ENCODE measurements at regions not wholly inside any gene's neighbourhood (a gene's known extent, or its start where the extent isn't known, plus 50 kb on each side); places are given as distances from the start of the nearest gene placed in this dataset.

DNA sequence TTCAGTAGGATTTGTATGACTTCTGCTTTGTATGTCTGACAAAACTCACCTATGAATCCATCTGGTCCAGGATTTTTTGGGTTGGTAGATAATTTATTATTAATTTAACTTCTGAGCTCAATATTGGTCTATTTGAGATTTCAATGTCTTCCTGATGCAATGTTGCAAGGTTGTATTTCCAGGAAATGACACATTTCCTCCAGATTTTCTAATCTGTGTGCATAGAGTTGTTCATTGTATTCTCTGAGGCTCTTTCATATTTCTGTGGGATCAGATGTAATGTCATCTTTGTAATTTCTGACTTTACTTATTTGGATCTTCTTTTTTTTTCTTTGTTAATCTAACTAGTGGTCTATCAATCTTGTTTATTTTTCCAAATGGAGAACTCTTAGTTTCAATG, 584.7 kb upstream of the SETBP1 start:
- Histone ChIP-seq H3K4me1 (ENCODE audit: low read depth, poor library complexity, severe bottlenecking) (peaks cover 11% of the 10 kb centered on the region), H3K27ac (no peak overlapping the region), H3K4me3 (IDR thresholded peaks at IDR 0.05; ENCODE audit: insufficient read depth, low read depth, low read length) (no peak overlapping the region), H4K20me1 (ENCODE audit: insufficient read depth) (no peaks in the 10 kb centered on the region), H3K79me2 (ENCODE audit: insufficient read depth, low read depth) (no peaks in the 10 kb centered on the region), H2AFZ (ENCODE audit: low read depth) (no peak overlapping the region), H3K36me3 (ENCODE audit: insufficient read depth) (no peaks in the 10 kb centered on the region), H3K4me2 (no peak overlapping the region), H3K27me3 (ENCODE audit: insufficient read depth, low read depth) (no peaks in the 10 kb centered on the region), H3K9ac (no peak overlapping the region)
- TF ChIP-seq, protein P1, sequence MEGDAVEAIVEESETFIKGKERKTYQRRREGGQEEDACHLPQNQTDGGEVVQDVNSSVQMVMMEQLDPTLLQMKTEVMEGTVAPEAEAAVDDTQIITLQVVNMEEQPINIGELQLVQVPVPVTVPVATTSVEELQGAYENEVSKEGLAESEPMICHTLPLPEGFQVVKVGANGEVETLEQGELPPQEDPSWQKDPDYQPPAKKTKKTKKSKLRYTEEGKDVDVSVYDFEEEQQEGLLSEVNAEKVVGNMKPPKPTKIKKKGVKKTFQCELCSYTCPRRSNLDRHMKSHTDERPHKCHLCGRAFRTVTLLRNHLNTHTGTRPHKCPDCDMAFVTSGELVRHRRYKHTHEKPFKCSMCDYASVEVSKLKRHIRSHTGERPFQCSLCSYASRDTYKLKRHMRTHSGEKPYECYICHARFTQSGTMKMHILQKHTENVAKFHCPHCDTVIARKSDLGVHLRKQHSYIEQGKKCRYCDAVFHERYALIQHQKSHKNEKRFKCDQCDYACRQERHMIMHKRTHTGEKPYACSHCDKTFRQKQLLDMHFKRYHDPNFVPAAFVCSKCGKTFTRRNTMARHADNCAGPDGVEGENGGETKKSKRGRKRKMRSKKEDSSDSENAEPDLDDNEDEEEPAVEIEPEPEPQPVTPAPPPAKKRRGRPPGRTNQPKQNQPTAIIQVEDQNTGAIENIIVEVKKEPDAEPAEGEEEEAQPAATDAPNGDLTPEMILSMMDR (conservative IDR thresholded peaks at IDR 0.05; ENCODE audit: low read depth, low read length), result no peak

DNA sequence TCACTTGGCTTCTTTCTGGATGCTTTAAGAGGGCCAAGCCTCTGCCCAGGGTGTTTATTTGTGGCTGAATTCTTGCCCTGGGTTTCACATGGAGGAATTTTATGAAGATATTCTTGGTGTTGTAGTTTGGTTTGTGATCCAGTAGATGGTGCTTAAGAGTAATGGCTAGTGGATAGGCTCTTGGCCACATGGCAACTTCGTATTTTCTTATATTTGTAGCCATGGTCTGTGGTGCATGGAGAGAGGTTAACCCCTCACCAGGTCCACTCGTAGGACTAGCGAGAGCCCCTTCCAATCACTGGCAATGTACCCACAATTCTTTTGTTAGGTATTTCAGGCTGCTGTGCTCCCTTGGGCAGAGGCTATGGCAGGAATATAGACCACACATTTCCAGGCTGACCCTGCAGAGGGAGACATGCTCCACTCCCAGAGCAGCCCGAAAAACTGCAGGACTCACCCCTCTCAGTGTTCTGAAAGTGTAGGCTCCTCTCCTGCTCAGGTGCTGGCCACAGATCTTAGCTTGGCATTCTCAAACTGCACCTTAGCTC, 582.1 kb upstream of the SETBP1 start:
- Histone ChIP-seq H3K27me3 (ENCODE audit: insufficient read depth, low read depth) (no peaks in the 10 kb centered on the region), H2AFZ (ENCODE audit: low read depth) (peak overlapping the region; percentile 65), H3K27ac (no peak overlapping the region), H3K4me2 (0 out of 2 replicates have a peak overlapping the region, but pooled peaks have one; percentile 16), H3K4me1 (ENCODE audit: low read depth, poor library complexity, severe bottlenecking) (peaks cover 11% of the 10 kb centered on the region), H3K9ac (peak overlapping the region; percentile 23; the same call in 1 of the 2 replicates), H3K36me3 (ENCODE audit: insufficient read depth) (no peaks in the 10 kb centered on the region), H3K4me3 (IDR thresholded peaks at IDR 0.05; ENCODE audit: insufficient read depth, low read depth, low read length) (no peak overlapping the region), H4K20me1 (ENCODE audit: insufficient read depth) (no peaks in the 10 kb centered on the region), H3K79me2 (ENCODE audit: insufficient read depth, low read depth) (no peaks in the 10 kb centered on the region)
- TF ChIP-seq, protein P1 (conservative IDR thresholded peaks at IDR 0.05; ENCODE audit: low read depth, low read length), result peak; percentile 96

DNA sequence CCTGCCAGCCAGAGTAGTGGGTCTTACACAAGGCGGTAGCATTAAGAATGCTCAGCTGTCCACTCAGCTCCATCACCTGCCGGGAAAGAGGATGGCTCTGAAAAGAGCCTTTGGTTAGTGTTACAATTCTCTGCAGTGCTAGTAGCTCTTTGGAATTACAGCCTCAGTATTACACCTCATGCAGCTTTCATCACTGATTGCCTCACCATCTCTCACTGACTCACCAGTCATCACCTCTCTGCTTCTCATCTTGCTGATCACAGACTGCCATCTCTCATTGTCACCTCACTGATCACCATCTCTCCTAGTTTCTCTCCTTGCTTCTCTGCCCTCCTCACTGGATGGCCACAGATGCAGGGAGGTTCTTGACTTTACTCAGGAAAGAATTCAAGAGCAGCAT, 573.5 kb upstream of the SETBP1 start:
- Histone ChIP-seq H4K20me1 (ENCODE audit: insufficient read depth) (no peaks in the 10 kb centered on the region), H3K79me2 (ENCODE audit: insufficient read depth, low read depth) (no peaks in the 10 kb centered on the region), H3K4me3 (IDR thresholded peaks at IDR 0.05; ENCODE audit: insufficient read depth, low read depth, low read length) (no peak overlapping the region), H3K4me2 (no peak overlapping the region), H2AFZ (ENCODE audit: low read depth) (no peak overlapping the region), H3K4me1 (ENCODE audit: low read depth, poor library complexity, severe bottlenecking) (no peaks in the 10 kb centered on the region), H3K27me3 (ENCODE audit: insufficient read depth, low read depth) (no peaks in the 10 kb centered on the region), H3K27ac (no peak overlapping the region), H3K36me3 (ENCODE audit: insufficient read depth) (no peaks in the 10 kb centered on the region), H3K9ac (no peak overlapping the region)
- TF ChIP-seq, protein P1 (conservative IDR thresholded peaks at IDR 0.05; ENCODE audit: low read depth, low read length), result no peak

DNA sequence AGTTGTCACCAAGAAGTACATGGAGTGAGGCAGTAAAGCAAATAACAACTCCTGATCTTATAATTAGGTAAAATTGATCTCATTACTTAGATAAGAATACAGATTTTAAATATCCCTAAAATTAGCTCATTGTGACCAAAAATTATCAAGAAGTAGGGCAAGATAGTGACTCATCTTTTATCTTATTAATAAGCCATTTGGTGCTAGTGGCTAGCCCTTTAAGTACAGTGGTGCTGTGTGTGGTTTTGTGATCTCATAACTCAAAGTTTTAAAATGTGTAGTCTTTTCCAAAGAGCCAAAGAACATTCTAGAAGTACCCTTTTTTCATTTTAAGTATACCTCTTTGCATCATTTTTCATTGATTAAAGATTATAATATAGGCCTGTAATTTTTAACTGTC, 569.4 kb upstream of the SETBP1 start:
- no peaks in the 10 kb centered on the region for H3K4me1 ChIP-seq (ENCODE audit: low read depth, poor library complexity, severe bottlenecking)
- no peaks in the 10 kb centered on the region for H3K79me2 ChIP-seq (ENCODE audit: insufficient read depth, low read depth)
- no peak overlapping the region for H3K4me3 ChIP-seq (IDR thresholded peaks at IDR 0.05; ENCODE audit: insufficient read depth, low read depth, low read length)
- H4K20me1 ChIP-seq (ENCODE audit: insufficient read depth), result no peaks in the 10 kb centered on the region
- H3K9ac ChIP-seq, result no peak overlapping the region
- no peak overlapping the region for H3K4me2 ChIP-seq
- H3K36me3 ChIP-seq (ENCODE audit: insufficient read depth), result no peaks in the 10 kb centered on the region
- no peaks in the 10 kb centered on the region for H3K27me3 ChIP-seq (ENCODE audit: insufficient read depth, low read depth)
- H2AFZ ChIP-seq (ENCODE audit: low read depth), result no peak overlapping the region
- TF ChIP-seq, protein P1 (conservative IDR thresholded peaks at IDR 0.05; ENCODE audit: low read depth, low read length), result no peak
- no peak overlapping the region for H3K27ac ChIP-seq

All from KMS-11 (cell line).